ENCODE measurements at regions not wholly inside any gene's neighbourhood (a gene's known extent, or its start where the extent isn't known, plus 50 kb on each side); places are given as distances from the start of the nearest gene placed in this dataset.

- Histone ChIP-seq H4K5ac (ENCODE audit: low read depth, low read length) (no peak overlapping the region), H3K56ac (ENCODE audit: extremely low read depth, insufficient read depth, low read length) (no peak overlapping the region), H3K79me1 (ENCODE audit: low read depth in 1 of 2, low read length in 2 of 2) (no peaks in the 10 kb centered on the region), H3K23ac (ENCODE audit: low read depth, low read length) (no peak overlapping the region), H3K4ac (ENCODE audit: low read depth, low read length) (no peak overlapping the region), H3K4me2 (ENCODE audit: low read depth, low read length) (no peak overlapping the region), H3K9me1 (ENCODE audit: insufficient read depth, low read length) (no peaks in the 10 kb centered on the region), H3K9ac (ENCODE audit: low read depth, low read length) (no peak overlapping the region), H2BK15ac (ENCODE audit: low read depth, low read length) (no peak overlapping the region), H4K8ac (ENCODE audit: low read depth in 2 of 2, low read length in 2 of 2) (no peak overlapping the region), H2BK5ac (ENCODE audit: low read depth, low read length, poor library complexity, severe bottlenecking) (no peak overlapping the region), H2BK20ac (ENCODE audit: low read depth, low read length) (no peak overlapping the region), H2AK5ac (ENCODE audit: low read depth, low read length) (no peak overlapping the region), H3K18ac (ENCODE audit: low read depth, low read length) (no peak overlapping the region), H2AFZ (replicated peaks; ENCODE audit: low read length, poor library complexity) (no peak overlapping the region), H3K14ac (replicated peaks; ENCODE audit: low read depth, low read length) (no peak overlapping the region), H2BK120ac (ENCODE audit: low read depth, low read length) (no peak overlapping the region), H2AK9ac (replicated peaks; ENCODE audit: low read depth, low read length, poor library complexity) (no peak overlapping the region), H3K27me3 (ENCODE audit: control insufficient read depth, insufficient read depth, low read length) (peaks cover 41% of the 10 kb centered on the region), H3K4me1 (ENCODE audit: control insufficient read depth, insufficient read depth, low read length) (no peaks in the 10 kb centered on the region), H4K20me1 (ENCODE audit: insufficient read depth, low read length) (no peaks in the 10 kb centered on the region), H4K91ac (ENCODE audit: insufficient read depth, low read depth, low read length) (no peak overlapping the region), H3K27ac (ENCODE audit: insufficient read depth, low read length) (no peak overlapping the region), H3K36me3 (ENCODE audit: control insufficient read depth, insufficient read depth, low read length) (no peaks in the 10 kb centered on the region), H3K4me3 (ENCODE audit: insufficient read depth, low read depth, low read length) (no peak overlapping the region), H3K9me3 (ENCODE audit: control insufficient read depth, insufficient read depth, low read length) (no peaks in the 10 kb centered on the region)
- in situ Hi-C loops (cut with MboI; ENCODE audit: low sequenced_read_pairs): no loop called here
- ChIA-PET POLR2A (ENCODE audit: unreplicated experiment) (no interaction called here), CTCF (interaction anchor here (1.2 kb wide), 1 partner anchor 84 kb away, joined by 3 read pairs; no protein-coding TSS in a partner anchor)
- dilution Hi-C loops (cut with HindIII; ENCODE audit: low sequenced_read_pairs, unreplicated experiment): no loop called here
- BruUV-seq (replicated peaks): no TSS peak
- no peak for TF ChIP-seq RFX5 (IDR thresholded peaks at IDR 0.05; ENCODE audit: low read depth, low read length)
- TF ChIP-seq CHD1 (IDR thresholded peaks at IDR 0.05; ENCODE audit: low read depth, low read length): no peak
- no peak for TF ChIP-seq SMC3 (IDR thresholded peaks at IDR 0.05; ENCODE audit: low read depth, low read length)
- no peak for TF ChIP-seq BHLHE40 (IDR thresholded peaks at IDR 0.05; ENCODE audit: low read depth, low read length)
- no peak for TF ChIP-seq MAFK (IDR thresholded peaks at IDR 0.05; ENCODE audit: low read depth, low read length)
- ATAC-seq (ENCODE audit: low read depth) (no peak), DNase-seq (no peak)
- intact Hi-C loops (cut with micrococcal nuclease): no loop called here
- no CpG with 5 or more reads among the region's 4 CpGs for WGBS, 2 experiments (ENCODE audit: extremely low coverage in 2 of 2, insufficient read length in 1 of 2)
Measured at GRCh38 chr14:22403296-22403695, 185.7 kb downstream of the DAD1 start.

Measured in IMR-90 (cell line).